BJ (cell line): ENCODE measurements at regions not wholly inside any gene's neighbourhood (a gene's known extent, or its start where the extent isn't known, plus 50 kb on each side); places are given as distances from the start of the nearest gene placed in this dataset.

ENCODE experiments used
- CTCF ChIA-PET: fragments of 350-600 bp; formaldehyde crosslinking; extraction: SDS; loops from one replicate; lab custom pipeline; 2021; ENCODE audit warnings: antibody characterized with exemption, inconsistent platforms; lab: Yijun Ruan, JAX
- POLR2A ChIA-PET: fragments of 300-600 bp; sonication (Branson Sonifier 250); formaldehyde crosslinking; extraction: SDS; loops from one replicate; lab custom pipeline; 2021; ENCODE audit warnings: antibody characterized with exemption; lab: Charles Lee
- DNase-seq: peaks from one replicate; pipeline ENCODE4 v3.0.0-alpha.2; 2011; ENCODE audit warnings: low read depth
- H3K27me3 ChIP-seq: 2 replicates; pipeline ENCODE4 v1.6.0; 2011; ENCODE audit warnings: low read length; ENCODE audit not compliant: control insufficient read depth, insufficient read depth
- H3K36me3 ChIP-seq: 2 replicates; pipeline ENCODE4 v1.5.1; 2011; ENCODE audit warnings: low read length; ENCODE audit not compliant: control insufficient read depth, insufficient read depth
- H3K4me3 ChIP-seq: 2 replicates; pipeline ENCODE4 v1.5.1; 2011; ENCODE audit warnings: low read depth, mild to moderate bottlenecking, control low read depth, low read length
- CTCF ChIP-seq: IDR thresholded peaks from 2 replicates; pipeline ENCODE4 v1.5.1; 2011; ENCODE audit warnings: low read depth, mild to moderate bottlenecking, control low read depth, inconsistent platforms, low read length, moderate library complexity; ENCODE audit not compliant: insufficient read depth

GRCh38 chr15:85296615-85297402 is 83.6 kb upstream of the AKAP13 start:
- ChIA-PET POLR2A (no interaction called here), CTCF (interaction anchor here (0.6 to 3.1 kb wide), 52 partner anchors 8 to 558 kb away, joined by 3 to 50 read pairs (median 4); partner anchors contain the start of gene AKAP13)
- H3K4me3 ChIP-seq, result peak overlapping the region; percentile 17; the same call in 1 of the 2 replicates
- H3K36me3 ChIP-seq, result no peaks in the 10 kb centered on the region
- TF ChIP-seq CTCF, result peak; percentile 77
- peaks cover under 1% of the 10 kb centered on the region for H3K27me3 ChIP-seq
- no peak for DNase-seq

- DNase-seq, result no peak
- no peaks in the 10 kb centered on the region for H3K36me3 ChIP-seq
- no peaks in the 10 kb centered on the region for H3K27me3 ChIP-seq
- TF ChIP-seq CTCF, result no peak
- ChIA-PET CTCF (interaction anchor here (0.8 to 3.1 kb wide), 29 partner anchors 7 to 557 kb away, joined by 3 to 50 read pairs (median 5); partner anchors contain the start of gene AKAP13), POLR2A (no interaction called here)
- H3K4me3 ChIP-seq, result no peak overlapping the region
These were observed 82.9 kb upstream of the AKAP13 start for GRCh38 chr15:85297537-85297936.

- DNase-seq, result no peak
These were observed 82.0 kb upstream of the AKAP13 start for GRCh38 chr15:85298366-85298765.

GRCh38 chr15:85298941-85299340 is 81.5 kb upstream of the AKAP13 start:
- no peaks in the 10 kb centered on the region for H3K36me3 ChIP-seq
- CTCF ChIA-PET, result interaction anchor here (0.8 to 1.4 kb wide), 5 partner anchors 9 to 33 kb away, joined by 3 to 6 read pairs (median 4); no protein-coding TSS in a partner anchor
- POLR2A ChIA-PET, result no interaction called here
- TF ChIP-seq CTCF, result no peak
- H3K27me3 ChIP-seq, result no peaks in the 10 kb centered on the region
- no peak for DNase-seq
- H3K4me3 ChIP-seq, result no peak overlapping the region

More at GRCh38 chr15:85298366-85298765, 82.0 kb upstream of the AKAP13 start:
- H3K36me3 ChIP-seq, result no peaks in the 10 kb centered on the region
- TF ChIP-seq CTCF, result no peak
- ChIA-PET CTCF (interaction anchor here (0.8 to 1.4 kb wide), 4 partner anchors 8 to 33 kb away, joined by 3 to 4 read pairs (median 4); no protein-coding TSS in a partner anchor), POLR2A (no interaction called here)
- H3K27me3 ChIP-seq, result no peaks in the 10 kb centered on the region
- H3K4me3 ChIP-seq, result no peak overlapping the region

GRCh38 chr15:85302271-85302670 is 78.1 kb upstream of the AKAP13 start:
- TF ChIP-seq CTCF, result no peak
- POLR2A ChIA-PET, result no interaction called here
- CTCF ChIA-PET, result interaction anchor here (0.7 to 2.1 kb wide), 4 partner anchors 11 to 28 kb away, joined by 3 to 6 read pairs (median 4); no protein-coding TSS in a partner anchor

More at GRCh38 chr15:85302271-85302670, 78.1 kb upstream of the AKAP13 start:
- H3K27me3 ChIP-seq, result no peaks in the 10 kb centered on the region
- no peak overlapping the region for H3K4me3 ChIP-seq
- no peaks in the 10 kb centered on the region for H3K36me3 ChIP-seq
- DNase-seq, result no peak
